ENCODE measurements at regions not wholly inside any gene's neighbourhood (a gene's known extent, or its start where the extent isn't known, plus 50 kb on each side); places are given as distances from the start of the nearest gene placed in this dataset.

- no peaks in the 10 kb centered on the region for H3K36me3 Mint-ChIP-seq (ENCODE audit: low read depth)
- Histone ChIP-seq H3K36me3 (ENCODE audit: insufficient read depth, low read length) (no peaks in the 10 kb centered on the region), H3K9me3 (ENCODE audit: control insufficient read depth in 1 of 2, insufficient read depth in 1 of 2, low read length in 2 of 2) (no peaks in the 10 kb centered on the region), H3K4me3 (ENCODE audit: low read length) (no peak overlapping the region), H3K4me1 (ENCODE audit: insufficient read depth, low read length) (no peaks in the 10 kb centered on the region), H3K27me3 (ENCODE audit: control insufficient read depth in 1 of 2, insufficient read depth in 2 of 2, low read length in 2 of 2) (no peaks in the 10 kb centered on the region), H3K27ac (ENCODE audit: low read depth in 1 of 2, low read length in 2 of 2) (no peak overlapping the region)
- no peaks in the 10 kb centered on the region for H3K9me3 Mint-ChIP-seq
- H3K4me1 Mint-ChIP-seq (ENCODE audit: low read depth), result no peaks in the 10 kb centered on the region
- POLR2A ChIA-PET, result no interaction called here
- no peak overlapping the region for H3K4me3 Mint-ChIP-seq
- peaks cover 6% of the 10 kb centered on the region for H3K27me3 Mint-ChIP-seq
- intact Hi-C loops (cut with DNase I, micrococcal nuclease), result no loop called here
- DNase-seq (no peak), ATAC-seq (ENCODE audit: poor library complexity) (no peak)
- CTCF ChIA-PET, result no interaction called here
- H3K27ac Mint-ChIP-seq, result no peak overlapping the region
- no peak for TF ChIP-seq CTCF (IDR thresholded peaks at IDR 0.05)
Observed at GRCh38 chr9:88224938-88225337, 86.7 kb upstream of the SPATA31C2 start.

GRCh38 chr9:88221105-88221504 is 82.8 kb upstream of the SPATA31C2 start:
- ChIA-PET POLR2A (no interaction called here), CTCF (no interaction called here)
- ATAC-seq (ENCODE audit: poor library complexity), result no peak
- no peak overlapping the region for H3K4me3 Mint-ChIP-seq
- no peak for TF ChIP-seq CTCF (IDR thresholded peaks at IDR 0.05)
- Histone ChIP-seq H3K9me3 (ENCODE audit: control insufficient read depth in 1 of 2, insufficient read depth in 1 of 2, low read length in 2 of 2) (peaks cover 0 to 4% of the 10 kb centered on the region in 2 experiments), H3K27ac (ENCODE audit: low read depth in 1 of 2, low read length in 2 of 2) (no peak overlapping the region), H3K4me1 (ENCODE audit: insufficient read depth, low read length) (no peaks in the 10 kb centered on the region), H3K36me3 (ENCODE audit: insufficient read depth, low read length) (no peaks in the 10 kb centered on the region), H3K27me3 (ENCODE audit: control insufficient read depth in 1 of 2, insufficient read depth in 2 of 2, low read length in 2 of 2) (peaks cover 0 to 5% of the 10 kb centered on the region in 2 experiments), H3K4me3 (ENCODE audit: low read length) (no peak overlapping the region)
- intact Hi-C loops (cut with DNase I, micrococcal nuclease), result no loop called here
- H3K27me3 Mint-ChIP-seq, result peaks cover 15% of the 10 kb centered on the region
- no peaks in the 10 kb centered on the region for H3K4me1 Mint-ChIP-seq (ENCODE audit: low read depth)
- H3K9me3 Mint-ChIP-seq, result no peaks in the 10 kb centered on the region
- H3K36me3 Mint-ChIP-seq (ENCODE audit: low read depth), result no peaks in the 10 kb centered on the region
- H3K27ac Mint-ChIP-seq, result no peak overlapping the region
- DNase-seq, result no peak

- Mint-ChIP-seq H3K9me3 (no peaks in the 10 kb centered on the region), H3K4me1 (ENCODE audit: low read depth) (no peaks in the 10 kb centered on the region), H3K4me3 (no peak overlapping the region), H3K27me3 (peaks cover 15% of the 10 kb centered on the region), H3K36me3 (ENCODE audit: low read depth) (no peaks in the 10 kb centered on the region), H3K27ac (no peak overlapping the region)
- no peak overlapping the region for H3K27ac ChIP-seq (ENCODE audit: low read depth in 1 of 2, low read length in 2 of 2)
- peaks cover 0 to 5% of the 10 kb centered on the region in 2 experiments for H3K27me3 ChIP-seq (ENCODE audit: control insufficient read depth in 1 of 2, insufficient read depth in 2 of 2, low read length in 2 of 2)
- TF ChIP-seq CTCF (IDR thresholded peaks at IDR 0.05), result no peak
- no peak overlapping the region for H3K4me3 ChIP-seq (ENCODE audit: low read length)
- intact Hi-C loops (cut with DNase I, micrococcal nuclease), result no loop called here
- H3K36me3 ChIP-seq (ENCODE audit: insufficient read depth, low read length), result no peaks in the 10 kb centered on the region
- no peaks in the 10 kb centered on the region for H3K4me1 ChIP-seq (ENCODE audit: insufficient read depth, low read length)
- no peak for DNase-seq
- no peak for ATAC-seq (ENCODE audit: poor library complexity)
- peaks cover 0 to 4% of the 10 kb centered on the region in 2 experiments for H3K9me3 ChIP-seq (ENCODE audit: control insufficient read depth in 1 of 2, insufficient read depth in 1 of 2, low read length in 2 of 2)
- POLR2A ChIA-PET, result no interaction called here
- CTCF ChIA-PET, result no interaction called here
Observed at GRCh38 chr9:88220652-88221051, 82.4 kb upstream of the SPATA31C2 start.
